Activated CD4-positive, CD25-positive, alpha-beta regulatory T cell treated with anti-CD3 and anti-CD28 coated beads, Interleukin-2, amount 50 U/mL, for 72 hours (primary cell): ENCODE measurements at regions not wholly inside any gene's neighbourhood (a gene's known extent, or its start where the extent isn't known, plus 50 kb on each side); places are given as distances from the start of the nearest gene placed in this dataset.

Source experiments
- DNase-seq: peaks from one replicate; pipeline ENCODE4 v3.0.0; 2021

DNA sequence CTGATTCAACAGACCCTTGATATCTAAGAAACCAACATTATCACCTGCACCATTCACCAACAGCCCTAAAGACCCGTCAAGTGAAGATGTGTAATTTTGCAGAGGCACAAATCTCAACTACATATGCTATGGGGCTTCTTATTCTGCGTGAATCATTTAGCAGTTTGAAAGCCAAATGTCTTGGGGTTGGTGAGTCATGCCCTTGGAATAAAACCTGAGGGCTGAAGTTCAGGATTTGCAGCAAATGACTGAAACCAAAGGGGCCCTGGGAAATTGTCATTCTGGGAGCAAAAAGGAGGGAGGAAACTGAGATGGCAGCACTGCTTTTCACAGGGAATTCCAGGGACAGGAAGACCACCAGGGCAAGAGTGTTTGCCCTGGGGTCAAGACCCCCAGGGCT lies 79.2 kb upstream of the TNR start:
- DNase-seq, result no peak

GRCh38 chr1:175820456-175821025 lies 77.1 kb upstream of the TNR start:
- no peak for DNase-seq

GRCh38 chr1:175818929-175819328 lies 75.5 kb upstream of the TNR start:
- no peak for DNase-seq

GRCh38 chr1:175817445-175817844 lies 74.0 kb upstream of the TNR start:
- no peak for DNase-seq

DNA sequence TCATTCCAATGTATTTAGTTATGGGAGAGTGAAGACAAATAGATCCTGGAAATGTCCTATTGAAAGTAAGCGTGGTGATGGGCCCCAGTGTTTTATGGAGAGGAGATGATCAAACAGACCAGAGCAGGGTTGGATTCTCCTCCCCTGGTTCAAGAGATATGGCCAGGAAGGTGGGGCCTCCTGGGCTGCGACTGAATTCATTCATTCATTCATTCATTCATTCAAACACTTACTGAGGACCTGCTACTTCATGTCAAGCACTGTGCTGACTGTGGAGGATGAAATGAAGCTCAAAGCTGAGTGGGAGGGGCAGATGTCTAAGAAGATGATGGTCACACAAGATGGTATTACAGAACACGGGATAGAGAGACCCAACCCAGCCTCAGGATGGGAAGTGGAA lies 71.5 kb upstream of the TNR start:
- DNase-seq, result no peak

DNA sequence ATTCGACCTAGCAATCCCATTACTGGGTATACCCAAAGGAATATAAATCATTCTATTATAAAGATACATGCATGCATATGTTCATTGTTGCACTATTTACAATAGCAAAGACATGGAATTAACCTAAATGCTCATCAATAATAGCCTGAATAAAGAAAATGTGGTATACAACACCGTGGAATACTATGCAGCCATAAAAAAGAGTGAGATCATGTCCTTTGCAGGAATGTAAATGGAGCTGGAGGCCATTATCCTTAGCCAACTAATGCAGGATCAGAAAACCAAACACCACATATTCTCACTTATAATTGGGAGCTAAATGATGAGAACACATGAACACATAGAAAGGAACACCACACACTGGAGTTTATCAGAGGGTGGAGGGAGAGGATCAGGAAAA lies 69.5 kb upstream of the TNR start:
- DNase-seq, result no peak

GRCh38 chr1:175810305-175810704 lies 66.9 kb upstream of the TNR start:
- DNase-seq, result no peak

GRCh38 chr1:175808999-175809398 lies 65.6 kb upstream of the TNR start:
- no peak for DNase-seq

- no peak for DNase-seq
Measured at GRCh38 chr1:175808573-175808972, 65.2 kb upstream of the TNR start.

GRCh38 chr1:175804561-175804960 lies 61.2 kb upstream of the TNR start:
- DNase-seq, result no peak

- DNase-seq, result no peak
Measured at GRCh38 chr1:175803413-175803812, 60.0 kb upstream of the TNR start.

GRCh38 chr1:175802407-175803123 lies 59.2 kb upstream of the TNR start:
- DNase-seq, result no peak

GRCh38 chr1:175801979-175802378 lies 58.6 kb upstream of the TNR start:
- no peak for DNase-seq

DNA sequence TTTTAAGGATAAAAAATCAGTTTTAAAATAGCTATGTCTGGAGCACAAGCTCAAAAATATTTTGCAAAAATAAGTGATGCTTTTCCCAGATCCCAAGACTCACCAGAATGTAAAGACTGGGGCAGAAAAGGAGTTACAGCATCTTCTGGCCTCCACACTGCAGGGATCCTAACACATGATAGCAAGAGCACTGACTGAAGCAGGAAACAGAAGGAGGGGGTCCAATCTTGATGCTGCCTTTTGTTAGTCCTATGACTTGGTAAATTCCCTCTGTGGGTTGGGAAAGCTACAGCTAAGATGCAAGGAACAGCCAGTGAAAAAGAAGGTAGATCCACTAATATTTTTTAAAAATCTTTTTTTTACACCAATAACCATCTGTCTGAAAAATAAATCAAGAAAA lies 54.2 kb upstream of the TNR start:
- no peak for DNase-seq

DNA sequence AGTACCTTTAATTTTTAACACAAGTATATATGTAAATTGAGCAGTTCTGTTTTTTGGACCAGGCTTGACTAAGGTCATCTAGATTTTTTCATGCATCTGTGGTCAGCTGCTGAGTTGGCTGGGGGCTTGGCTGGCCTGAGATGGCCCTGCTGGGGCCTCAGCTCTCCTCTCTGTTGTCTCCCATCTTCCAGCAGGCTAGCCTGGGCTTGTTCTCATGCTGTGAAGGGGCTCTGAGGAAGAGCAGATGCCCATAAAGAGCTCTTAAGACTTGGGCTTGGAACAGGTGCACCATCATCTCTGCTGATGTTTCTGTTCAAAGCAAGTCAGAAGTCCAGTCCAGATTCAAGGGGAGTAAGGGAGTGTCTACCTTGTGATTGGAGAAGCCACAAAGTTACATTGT lies 51.2 kb upstream of the TNR start:
- DNase-seq, result no peak

DNA sequence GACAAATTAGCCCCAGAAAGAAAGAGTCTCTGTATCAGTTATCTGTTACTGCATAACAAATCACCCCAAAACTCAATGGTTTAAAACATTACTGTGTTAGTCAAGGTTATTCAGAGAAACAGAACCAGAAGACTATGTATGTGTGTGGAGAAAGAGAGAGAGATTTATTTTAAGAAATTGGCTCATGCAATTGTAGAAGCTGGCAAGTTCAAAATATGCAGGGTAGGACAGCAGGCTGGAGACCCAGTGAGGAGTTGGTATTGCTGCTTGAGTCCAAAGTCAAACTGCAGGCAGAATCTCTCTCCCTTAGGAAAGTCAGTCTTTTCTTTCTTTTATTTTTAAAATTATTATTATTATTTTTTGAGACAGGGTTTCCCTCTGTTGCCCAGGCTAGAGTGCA lies 50.2 kb upstream of the TNR start:
- DNase-seq, result no peak
